ENCODE measurements at regions not wholly inside any gene's neighbourhood (a gene's known extent, or its start where the extent isn't known, plus 50 kb on each side); places are given as distances from the start of the nearest gene placed in this dataset.

DNA sequence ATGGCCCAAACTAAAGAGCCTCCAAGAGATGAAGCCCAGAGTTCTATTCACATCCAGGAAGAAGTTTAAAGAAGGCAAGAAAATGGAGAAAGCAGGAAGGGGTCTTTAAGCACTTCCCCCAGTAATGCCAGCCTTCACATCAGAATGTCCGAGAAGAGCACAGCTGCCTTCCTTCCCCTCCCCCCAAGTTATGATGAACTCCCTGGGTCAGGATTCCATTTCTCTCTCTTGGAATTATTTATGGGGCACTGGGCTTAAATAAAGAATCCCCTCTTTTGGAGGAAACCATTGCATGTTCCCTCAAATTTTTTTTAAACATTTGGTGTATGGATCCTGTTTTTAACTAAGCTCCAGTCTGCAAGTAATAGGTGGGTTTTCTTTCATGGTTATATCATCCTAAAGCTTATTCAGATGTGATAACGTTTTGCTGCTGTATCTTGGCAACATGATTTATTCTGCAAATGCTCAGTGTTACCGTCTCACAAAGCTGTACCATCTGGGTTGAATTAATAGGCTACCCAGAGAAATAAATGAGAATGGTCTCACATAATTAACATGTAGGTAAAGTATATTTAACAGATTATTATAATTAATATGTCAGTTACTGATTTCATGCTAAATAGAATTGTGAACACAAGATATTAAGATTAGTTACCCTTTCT lies 160.9 kb upstream of the TOX3 start:
- Histone ChIP-seq H3K4me3 (ENCODE audit: insufficient read depth, low read length, poor library complexity, severe bottlenecking) (no peak overlapping the region), H3K9me2 (replicated peaks; ENCODE audit: insufficient read depth, low read length) (no peaks in the 10 kb centered on the region)

GRCh38 chr16:52705122-52705521 lies 158.2 kb upstream of the TOX3 start:
- no peak overlapping the region for H3K27ac ChIP-seq (ENCODE audit: low read depth, low read length)
- H2AFZ ChIP-seq (ENCODE audit: low read depth, low read length, severe bottlenecking) = no peak overlapping the region
- no peaks in the 10 kb centered on the region for H3K27me3 ChIP-seq (ENCODE audit: low read length)
- no peaks in the 10 kb centered on the region for H4K20me1 ChIP-seq (ENCODE audit: low read depth, low read length)
- H3K9ac ChIP-seq (ENCODE audit: low read length) = no peak overlapping the region
- H3K36me3 ChIP-seq (ENCODE audit: low read length) = no peaks in the 10 kb centered on the region
- H3K4me3 ChIP-seq (ENCODE audit: insufficient read depth, low read length, poor library complexity, severe bottlenecking) = no peak overlapping the region
- no peak for TF ChIP-seq CTCF (IDR thresholded peaks at IDR 0.05; ENCODE audit: insufficient read depth, low read length, poor library complexity, severe bottlenecking)
- TF ChIP-seq EZH2phosphoT487 (conservative IDR thresholded peaks at IDR 0.05; ENCODE audit: low read length) = no peak
- no peak overlapping the region for H3K4me2 ChIP-seq (ENCODE audit: low read depth, low read length, poor library complexity, severe bottlenecking)
- H3F3A ChIP-seq (ENCODE audit: insufficient read depth) = no peaks in the 10 kb centered on the region
- no peaks in the 10 kb centered on the region for H3K9me3 ChIP-seq (ENCODE audit: insufficient read depth, low read length)
- no peaks in the 10 kb centered on the region for H3K9me2 ChIP-seq (replicated peaks; ENCODE audit: insufficient read depth, low read length)
- H3K79me2 ChIP-seq (ENCODE audit: insufficient read depth, low read length) = no peaks in the 10 kb centered on the region

More for the DNA sequence above, 160.9 kb upstream of the TOX3 start:
- TF ChIP-seq CTCF (IDR thresholded peaks at IDR 0.05; ENCODE audit: insufficient read depth, low read length, poor library complexity, severe bottlenecking) = no peak
- no peak for TF ChIP-seq EZH2phosphoT487 (conservative IDR thresholded peaks at IDR 0.05; ENCODE audit: low read length)
- no peaks in the 10 kb centered on the region for H3K9me3 ChIP-seq (ENCODE audit: insufficient read depth, low read length)
- H4K20me1 ChIP-seq (ENCODE audit: low read depth, low read length) = no peaks in the 10 kb centered on the region
- no peak overlapping the region for H3K4me2 ChIP-seq (ENCODE audit: low read depth, low read length, poor library complexity, severe bottlenecking)
- no peaks in the 10 kb centered on the region for H3F3A ChIP-seq (ENCODE audit: insufficient read depth)
- H3K27ac ChIP-seq (ENCODE audit: low read depth, low read length) = no peak overlapping the region
- H3K36me3 ChIP-seq (ENCODE audit: low read length) = no peaks in the 10 kb centered on the region
- H3K9ac ChIP-seq (ENCODE audit: low read length) = no peak overlapping the region
- H3K27me3 ChIP-seq (ENCODE audit: low read length) = no peaks in the 10 kb centered on the region
- H2AFZ ChIP-seq (ENCODE audit: low read depth, low read length, severe bottlenecking) = no peak overlapping the region
- H3K79me2 ChIP-seq (ENCODE audit: insufficient read depth, low read length) = no peaks in the 10 kb centered on the region

DNA sequence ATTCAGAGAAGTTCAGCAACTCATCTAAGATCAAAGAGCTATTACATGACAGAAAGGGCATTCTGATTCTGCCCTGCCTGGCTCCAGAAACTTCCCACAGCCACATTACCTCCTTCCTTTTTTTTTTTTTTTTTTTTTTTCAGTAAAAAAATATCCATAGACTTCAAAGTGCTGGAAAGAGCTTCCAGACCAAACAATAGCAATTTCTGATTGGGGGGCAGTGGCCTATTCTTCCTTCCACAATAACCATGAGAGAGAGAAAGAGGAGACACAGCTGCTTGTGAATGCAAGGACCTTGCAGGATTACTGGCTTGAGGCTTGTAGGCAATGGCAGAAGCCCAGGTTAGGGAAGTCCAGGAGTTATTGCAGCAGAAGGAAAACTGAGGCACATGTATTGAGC lies 151.0 kb upstream of the TOX3 start:
- H2AFZ ChIP-seq (ENCODE audit: low read depth, low read length, severe bottlenecking) = no peak overlapping the region
- H3K36me3 ChIP-seq (ENCODE audit: low read length) = no peaks in the 10 kb centered on the region
- no peaks in the 10 kb centered on the region for H4K20me1 ChIP-seq (ENCODE audit: low read depth, low read length)
- no peak overlapping the region for H3K4me3 ChIP-seq (ENCODE audit: insufficient read depth, low read length, poor library complexity, severe bottlenecking)
- no peaks in the 10 kb centered on the region for H3F3A ChIP-seq (ENCODE audit: insufficient read depth)
- H3K4me2 ChIP-seq (ENCODE audit: low read depth, low read length, poor library complexity, severe bottlenecking) = no peak overlapping the region
- no peaks in the 10 kb centered on the region for H3K79me2 ChIP-seq (ENCODE audit: insufficient read depth, low read length)
- no peak overlapping the region for H3K9ac ChIP-seq (ENCODE audit: low read length)
- no peaks in the 10 kb centered on the region for H3K9me2 ChIP-seq (replicated peaks; ENCODE audit: insufficient read depth, low read length)
- H3K27ac ChIP-seq (ENCODE audit: low read depth, low read length) = no peak overlapping the region
- H3K9me3 ChIP-seq (ENCODE audit: insufficient read depth, low read length) = no peaks in the 10 kb centered on the region
- no peaks in the 10 kb centered on the region; the same call in 1 of the 2 replicates for H3K27me3 ChIP-seq (ENCODE audit: low read length)
- TF ChIP-seq EZH2phosphoT487 (conservative IDR thresholded peaks at IDR 0.05; ENCODE audit: low read length) = no peak
- no peak for TF ChIP-seq CTCF (IDR thresholded peaks at IDR 0.05; ENCODE audit: insufficient read depth, low read length, poor library complexity, severe bottlenecking)

All from SU-DHL-6 (cell line).